ENCODE measurements at regions not wholly inside any gene's neighbourhood (a gene's known extent, or its start where the extent isn't known, plus 50 kb on each side); places are given as distances from the start of the nearest gene placed in this dataset.

DNA sequence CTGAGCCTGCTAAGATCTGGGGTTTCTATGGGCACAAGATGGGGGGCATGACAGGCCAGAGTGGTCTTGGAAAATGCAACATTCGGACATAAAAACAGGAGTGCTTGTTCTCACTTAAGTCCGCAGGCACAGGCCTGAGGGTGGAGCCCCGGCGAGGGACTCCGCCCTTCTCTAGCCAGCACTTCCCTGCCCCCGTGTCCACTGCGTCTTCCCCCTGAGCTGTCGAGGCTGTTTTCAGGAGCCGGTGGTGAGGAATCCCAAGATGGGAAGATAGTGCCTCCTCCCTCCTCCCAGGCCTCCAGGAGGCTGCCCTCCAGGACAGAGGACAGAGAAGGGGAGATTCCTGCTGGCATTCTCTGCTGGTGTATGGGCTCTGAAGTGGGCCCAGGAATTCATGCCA, 105.2 kb downstream of the TLR5 start:
- Histone ChIP-seq H3K4me1 (ENCODE audit: control insufficient read depth in 1 of 2, insufficient read depth in 2 of 2, low read depth in 1 of 2, low read length in 1 of 2) (no peaks in the 10 kb centered on the region), H3K9ac (no peak overlapping the region), H3K9me3 (no peaks in the 10 kb centered on the region), H4K20me1 (ENCODE audit: insufficient read depth) (no peaks in the 10 kb centered on the region), H3F3A (replicated peaks; ENCODE audit: insufficient read depth) (no peaks in the 10 kb centered on the region), H3K4me2 (no peak overlapping the region), H3K27ac (ENCODE audit: low read depth in 2 of 2, low read length in 1 of 2) (no peak overlapping the region), H2AFZ (ENCODE audit: low read depth) (no peak overlapping the region), H3K79me2 (ENCODE audit: insufficient read depth) (no peaks in the 10 kb centered on the region), H3K27me3 (ENCODE audit: insufficient read depth) (no peaks in the 10 kb centered on the region; the same call in 1 of the 2 replicates), H3K36me3 (replicated peaks in 1 of 2; ENCODE audit: control insufficient read depth in 1 of 2, insufficient read depth in 2 of 2, low read length in 1 of 2) (no peaks in the 10 kb centered on the region), H3K4me3 (ENCODE audit: low read depth in 2 of 2, low read length in 1 of 2) (no peak overlapping the region), H3K9me2 (no peaks in the 10 kb centered on the region)
- no peak for DNase-seq
- 61% methylated on average over 8 of the region's 9 CpGs for WGBS (ENCODE audit: low lambda C conversion rate)
- CTCF ChIA-PET: no interaction called here
- POLR2A ChIA-PET: no interaction called here
- TF ChIP-seq NRF1 (IDR thresholded peaks at IDR 0.05; ENCODE audit: low read depth, low read length) (no peak), RCOR1 (IDR thresholded peaks at IDR 0.05; ENCODE audit: low read length) (no peak), MXI1 (IDR thresholded peaks at IDR 0.05; ENCODE audit: low read depth, low read length) (no peak), TEAD4 (IDR thresholded peaks at IDR 0.05; ENCODE audit: borderline replicate concordance, insufficient read depth) (no peak), ELF1 (IDR thresholded peaks at IDR 0.05) (no peak), FOXJ3 (CRISPR knock-in tag; IDR thresholded peaks at IDR 0.05) (no peak), RXRA (IDR thresholded peaks at IDR 0.05; ENCODE audit: borderline replicate concordance, low read depth) (no peak), PBX3 (IDR thresholded peaks at IDR 0.05) (no peak), TCF12 (IDR thresholded peaks at IDR 0.05) (no peak), GABPA (IDR thresholded peaks at IDR 0.05; ENCODE audit: low read depth) (no peak), ZBTB33 (IDR thresholded peaks at IDR 0.05; ENCODE audit: borderline replicate concordance, low read depth) (no peak)
- TF ChIP-seq, protein P1, sequence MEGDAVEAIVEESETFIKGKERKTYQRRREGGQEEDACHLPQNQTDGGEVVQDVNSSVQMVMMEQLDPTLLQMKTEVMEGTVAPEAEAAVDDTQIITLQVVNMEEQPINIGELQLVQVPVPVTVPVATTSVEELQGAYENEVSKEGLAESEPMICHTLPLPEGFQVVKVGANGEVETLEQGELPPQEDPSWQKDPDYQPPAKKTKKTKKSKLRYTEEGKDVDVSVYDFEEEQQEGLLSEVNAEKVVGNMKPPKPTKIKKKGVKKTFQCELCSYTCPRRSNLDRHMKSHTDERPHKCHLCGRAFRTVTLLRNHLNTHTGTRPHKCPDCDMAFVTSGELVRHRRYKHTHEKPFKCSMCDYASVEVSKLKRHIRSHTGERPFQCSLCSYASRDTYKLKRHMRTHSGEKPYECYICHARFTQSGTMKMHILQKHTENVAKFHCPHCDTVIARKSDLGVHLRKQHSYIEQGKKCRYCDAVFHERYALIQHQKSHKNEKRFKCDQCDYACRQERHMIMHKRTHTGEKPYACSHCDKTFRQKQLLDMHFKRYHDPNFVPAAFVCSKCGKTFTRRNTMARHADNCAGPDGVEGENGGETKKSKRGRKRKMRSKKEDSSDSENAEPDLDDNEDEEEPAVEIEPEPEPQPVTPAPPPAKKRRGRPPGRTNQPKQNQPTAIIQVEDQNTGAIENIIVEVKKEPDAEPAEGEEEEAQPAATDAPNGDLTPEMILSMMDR (IDR thresholded peaks at IDR 0.05): no peak
- TF ChIP-seq, protein P2, sequence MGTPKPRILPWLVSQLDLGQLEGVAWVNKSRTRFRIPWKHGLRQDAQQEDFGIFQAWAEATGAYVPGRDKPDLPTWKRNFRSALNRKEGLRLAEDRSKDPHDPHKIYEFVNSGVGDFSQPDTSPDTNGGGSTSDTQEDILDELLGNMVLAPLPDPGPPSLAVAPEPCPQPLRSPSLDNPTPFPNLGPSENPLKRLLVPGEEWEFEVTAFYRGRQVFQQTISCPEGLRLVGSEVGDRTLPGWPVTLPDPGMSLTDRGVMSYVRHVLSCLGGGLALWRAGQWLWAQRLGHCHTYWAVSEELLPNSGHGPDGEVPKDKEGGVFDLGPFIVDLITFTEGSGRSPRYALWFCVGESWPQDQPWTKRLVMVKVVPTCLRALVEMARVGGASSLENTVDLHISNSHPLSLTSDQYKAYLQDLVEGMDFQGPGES (IDR thresholded peaks at IDR 0.05; ENCODE audit: low read depth, low read length): no peak
